Ovary (tissue), 3 donors: ENCODE measurements at regions not wholly inside any gene's neighbourhood (a gene's known extent, or its start where the extent isn't known, plus 50 kb on each side); places are given as distances from the start of the nearest gene placed in this dataset.

Experiments used
- EP300 ChIP-seq: sonication (generic); formaldehyde crosslinking; IDR thresholded peaks from one replicate; pipeline ENCODE4 v1.6.1; 2017; ENCODE audit warnings: antibody characterized with exemption
- POLR2A ChIP-seq: fragments of 450-650 bp; IDR thresholded peaks from one replicate; pipeline ENCODE4 v1.6.1; 2017; ENCODE audit warnings: antibody characterized with exemption, mild to moderate bottlenecking, moderate library complexity
- TF ChIP-seq, protein P1 (sequence below), 3 donors: fragments of 450-650 bp in 2 of 3; fragments of 200-600 bp in 1 of 3; IDR thresholded peaks; one replicate each; pipeline versions ENCODE4 v1.5.1 to v1.8.0; 2016 to 2022; ENCODE audit warnings: antibody characterized with exemption in 3 of 3, mild to moderate bottlenecking in 1 of 3
- donor health status: DM: no; HTN: no; CAD: no.

DNA sequence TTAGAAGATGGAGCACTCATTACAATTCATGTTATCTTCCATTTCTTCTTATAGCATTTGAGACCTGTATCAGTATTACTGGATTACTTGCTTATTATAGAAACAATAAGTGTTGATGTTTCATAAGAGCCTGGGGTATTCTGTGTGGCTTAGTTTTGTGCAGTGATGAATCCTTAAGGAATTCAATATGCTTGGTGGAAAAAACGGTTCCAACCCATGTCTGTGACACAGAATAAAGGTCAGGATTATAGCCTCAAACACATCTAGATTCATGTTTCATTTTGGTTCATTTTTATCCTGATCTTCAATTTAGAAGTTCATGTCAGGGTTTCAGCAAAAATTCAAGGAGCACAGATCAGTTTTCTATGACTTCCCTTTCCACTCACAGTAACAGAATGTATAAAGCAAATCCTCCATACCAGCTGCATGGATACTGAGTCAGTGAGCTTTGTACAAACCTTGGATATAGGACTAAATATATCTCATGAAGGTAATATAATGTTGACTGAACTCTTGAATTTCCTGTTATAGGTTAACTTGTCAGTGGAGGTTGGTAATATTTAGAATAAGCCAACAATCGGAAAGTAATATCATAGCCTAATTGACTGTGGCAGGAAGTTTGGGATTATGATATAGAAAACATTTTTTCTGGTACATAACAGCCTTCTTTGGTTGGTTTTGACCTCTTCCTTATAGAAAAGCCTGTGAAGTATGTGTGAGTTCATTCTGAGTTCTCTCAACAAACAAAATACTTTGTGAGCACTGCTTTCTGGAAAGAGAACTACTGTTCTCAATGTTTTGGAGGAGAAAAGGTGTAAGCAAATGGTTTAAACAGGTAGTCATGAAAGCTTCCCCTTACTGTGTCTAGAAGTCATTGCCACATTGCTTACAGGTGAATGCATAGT lies 218.2 kb upstream of the TPM1 start:
- TF ChIP-seq, protein P1, sequence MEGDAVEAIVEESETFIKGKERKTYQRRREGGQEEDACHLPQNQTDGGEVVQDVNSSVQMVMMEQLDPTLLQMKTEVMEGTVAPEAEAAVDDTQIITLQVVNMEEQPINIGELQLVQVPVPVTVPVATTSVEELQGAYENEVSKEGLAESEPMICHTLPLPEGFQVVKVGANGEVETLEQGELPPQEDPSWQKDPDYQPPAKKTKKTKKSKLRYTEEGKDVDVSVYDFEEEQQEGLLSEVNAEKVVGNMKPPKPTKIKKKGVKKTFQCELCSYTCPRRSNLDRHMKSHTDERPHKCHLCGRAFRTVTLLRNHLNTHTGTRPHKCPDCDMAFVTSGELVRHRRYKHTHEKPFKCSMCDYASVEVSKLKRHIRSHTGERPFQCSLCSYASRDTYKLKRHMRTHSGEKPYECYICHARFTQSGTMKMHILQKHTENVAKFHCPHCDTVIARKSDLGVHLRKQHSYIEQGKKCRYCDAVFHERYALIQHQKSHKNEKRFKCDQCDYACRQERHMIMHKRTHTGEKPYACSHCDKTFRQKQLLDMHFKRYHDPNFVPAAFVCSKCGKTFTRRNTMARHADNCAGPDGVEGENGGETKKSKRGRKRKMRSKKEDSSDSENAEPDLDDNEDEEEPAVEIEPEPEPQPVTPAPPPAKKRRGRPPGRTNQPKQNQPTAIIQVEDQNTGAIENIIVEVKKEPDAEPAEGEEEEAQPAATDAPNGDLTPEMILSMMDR (IDR thresholded peaks at IDR 0.05): no peak
- TF ChIP-seq POLR2A: no peak
- TF ChIP-seq EP300: no peak
